Keratinocyte (primary cell): ENCODE measurements at regions not wholly inside any gene's neighbourhood (a gene's known extent, or its start where the extent isn't known, plus 50 kb on each side); places are given as distances from the start of the nearest gene placed in this dataset.

Source experiments
- DNase-seq: peaks from one replicate; pipeline ENCODE4 v3.0.0-alpha.2; 2011; ENCODE audit warnings: low read depth, missing footprints, low spot score
- FAIRE-seq: peaks from 2 replicates; lab custom pipeline; 2011; peaks lifted over from hg19 to GRCh38; lab: Jason Lieb, UNC
- H2AFZ ChIP-seq: 2 replicates; pipeline ENCODE4 v1.6.0; 2012; ENCODE audit warnings: low read length, control low read depth, inconsistent platforms; ENCODE audit not compliant: control insufficient read depth
- H3K27ac ChIP-seq: 2 replicates; pipeline ENCODE4 v1.5.1; 2011; ENCODE audit warnings: low read length; ENCODE audit not compliant: control insufficient read depth, insufficient read depth
- H3K27me3 ChIP-seq: 3 replicates; pipeline ENCODE4 v1.6.0; 2011; ENCODE audit warnings: low read length; ENCODE audit not compliant: control insufficient read depth, insufficient read depth; ENCODE audit errors: extremely low read depth
- H3K36me3 ChIP-seq, 2 experiments: 2 replicates in 1 of 2; 3 replicates in 1 of 2; pipeline ENCODE4 v1.5.1; 2011; ENCODE audit warnings: low read length in 2 of 2, mild to moderate bottlenecking in 1 of 2; ENCODE audit not compliant: control insufficient read depth in 2 of 2, insufficient read depth in 2 of 2; ENCODE audit errors: extremely low read depth in 1 of 2
- H3K4me1 ChIP-seq: 3 replicates; pipeline ENCODE4 v1.5.1; 2011; ENCODE audit warnings: low read length; ENCODE audit not compliant: control insufficient read depth, insufficient read depth; ENCODE audit errors: extremely low read depth
- H3K4me2 ChIP-seq: 3 replicates; pipeline ENCODE4 v1.6.0; 2011; ENCODE audit warnings: low read depth, low read length; ENCODE audit not compliant: control insufficient read depth, insufficient read depth; ENCODE audit errors: extremely low read depth
- H3K4me3 ChIP-seq, 3 experiments: fragments of 200-600 bp in 1 of 3; sonication (generic) in 1 of 3; 2 replicates in 2 of 3; 3 replicates in 1 of 3; pipeline ENCODE4 v1.5.1; 2011 to 2016; ENCODE audit warnings: low read length in 3 of 3, mild to moderate bottlenecking in 3 of 3, control low read depth in 2 of 3, inconsistent platforms in 1 of 3, low read depth in 1 of 3, mixed read lengths in 1 of 3, mixed run types in 1 of 3, moderate library complexity in 1 of 3; ENCODE audit not compliant: control insufficient read depth in 2 of 3, insufficient read depth in 2 of 3; ENCODE audit errors: extremely low read depth in 1 of 3
- H3K79me2 ChIP-seq: 2 replicates; pipeline ENCODE4 v1.6.0; 2012; ENCODE audit warnings: low read length; ENCODE audit not compliant: control insufficient read depth, insufficient read depth
- H3K9ac ChIP-seq: 3 replicates; pipeline ENCODE4 v1.6.0; 2011; ENCODE audit warnings: low read length; ENCODE audit not compliant: control insufficient read depth, insufficient read depth; ENCODE audit errors: extremely low read depth
- H3K9me1 ChIP-seq: 3 replicates; pipeline ENCODE4 v1.6.0; 2011; ENCODE audit warnings: low read length; ENCODE audit not compliant: control insufficient read depth, insufficient read depth; ENCODE audit errors: extremely low read depth
- H3K9me3 ChIP-seq: 2 replicates; pipeline ENCODE4 v1.5.1; 2012; ENCODE audit warnings: low read depth, low read length; ENCODE audit not compliant: control insufficient read depth
- H4K20me1 ChIP-seq: 3 replicates; pipeline ENCODE4 v1.6.0; 2011; ENCODE audit warnings: low read length; ENCODE audit not compliant: control insufficient read depth, insufficient read depth; ENCODE audit errors: extremely low read depth
- EZH2 ChIP-seq: IDR thresholded peaks from one replicate; pipeline ENCODE4 v1.6.1; 2012; ENCODE audit warnings: inconsistent platforms, mild to moderate bottlenecking, low read length, moderate library complexity
- dilution Hi-C: fragments of 300-500 bp; cut with MboI; formaldehyde crosslinking; loops from one replicate; pipeline ENCODE4 v1.7.0; 2020; ENCODE audit warnings: low sequenced_read_pairs; ENCODE audit not compliant: extremely low pct_ligation_motif_present
- TF ChIP-seq, protein P1 (sequence below), 3 experiments: IDR thresholded peaks in 1 of 3; conservative IDR thresholded peaks in 1 of 3; optimal IDR thresholded peaks in 1 of 3; 2 replicates in 2 of 3; 3 replicates in 1 of 3; pipeline versions ENCODE3 to v1.5.1; 2011; ENCODE audit warnings: low read length in 3 of 3, mild to moderate bottlenecking in 3 of 3, moderate library complexity in 2 of 3, control low read depth in 1 of 3, inconsistent platforms in 1 of 3; ENCODE audit not compliant: insufficient read depth in 2 of 3; ENCODE audit errors: extremely low read depth in 1 of 3

DNA sequence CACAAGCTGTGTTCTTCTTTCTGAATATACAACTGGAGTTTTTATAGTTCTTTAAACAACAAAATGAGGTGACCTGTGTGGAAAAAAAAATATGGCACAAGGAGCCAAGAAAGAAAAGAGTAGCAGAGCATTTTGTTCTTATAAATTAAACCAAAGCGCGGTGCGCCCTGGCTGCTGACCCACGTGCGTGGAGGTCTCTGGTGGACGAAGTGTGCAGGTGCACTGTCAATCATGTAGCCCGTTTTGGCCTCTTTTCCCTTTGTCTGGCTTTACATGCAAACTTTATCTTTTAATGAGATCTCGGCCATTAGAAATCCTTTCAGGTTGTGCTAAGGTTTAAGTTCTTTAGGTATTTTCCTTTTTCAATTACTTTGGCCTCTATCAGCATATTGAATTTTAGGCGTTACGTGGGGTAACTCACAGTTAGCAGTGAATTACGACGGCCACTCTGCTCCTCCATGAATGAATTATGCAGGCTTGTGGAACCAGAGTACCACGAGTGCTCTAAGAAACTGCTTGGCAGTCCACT lies 443.9 kb upstream of the SLC10A2 start:
- no peak overlapping the region for H3K4me2 ChIP-seq
- no peak overlapping the region for H3K9ac ChIP-seq
- H3K9me3 ChIP-seq: no peaks in the 10 kb centered on the region
- H3K27ac ChIP-seq: no peak overlapping the region
- FAIRE-seq: no peak
- H2AFZ ChIP-seq: no peak overlapping the region
- no peaks in the 10 kb centered on the region for H3K36me3 ChIP-seq
- H3K9me1 ChIP-seq: no peaks in the 10 kb centered on the region
- dilution Hi-C loops: no loop called here
- no peaks in the 10 kb centered on the region for H3K4me1 ChIP-seq
- no peak overlapping the region for H3K4me3 ChIP-seq
- H3K27me3 ChIP-seq: no peaks in the 10 kb centered on the region
- no peaks in the 10 kb centered on the region for H3K79me2 ChIP-seq
- H4K20me1 ChIP-seq: no peaks in the 10 kb centered on the region
- DNase-seq: no peak
- TF ChIP-seq, protein P1, sequence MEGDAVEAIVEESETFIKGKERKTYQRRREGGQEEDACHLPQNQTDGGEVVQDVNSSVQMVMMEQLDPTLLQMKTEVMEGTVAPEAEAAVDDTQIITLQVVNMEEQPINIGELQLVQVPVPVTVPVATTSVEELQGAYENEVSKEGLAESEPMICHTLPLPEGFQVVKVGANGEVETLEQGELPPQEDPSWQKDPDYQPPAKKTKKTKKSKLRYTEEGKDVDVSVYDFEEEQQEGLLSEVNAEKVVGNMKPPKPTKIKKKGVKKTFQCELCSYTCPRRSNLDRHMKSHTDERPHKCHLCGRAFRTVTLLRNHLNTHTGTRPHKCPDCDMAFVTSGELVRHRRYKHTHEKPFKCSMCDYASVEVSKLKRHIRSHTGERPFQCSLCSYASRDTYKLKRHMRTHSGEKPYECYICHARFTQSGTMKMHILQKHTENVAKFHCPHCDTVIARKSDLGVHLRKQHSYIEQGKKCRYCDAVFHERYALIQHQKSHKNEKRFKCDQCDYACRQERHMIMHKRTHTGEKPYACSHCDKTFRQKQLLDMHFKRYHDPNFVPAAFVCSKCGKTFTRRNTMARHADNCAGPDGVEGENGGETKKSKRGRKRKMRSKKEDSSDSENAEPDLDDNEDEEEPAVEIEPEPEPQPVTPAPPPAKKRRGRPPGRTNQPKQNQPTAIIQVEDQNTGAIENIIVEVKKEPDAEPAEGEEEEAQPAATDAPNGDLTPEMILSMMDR (optimal IDR thresholded peaks at IDR 0.05 in 1 of 3, IDR thresholded peaks at IDR 0.05 in 1 of 3, conservative IDR thresholded peaks at IDR 0.05 in 1 of 3; ENCODE audit: extremely low read depth in 1 of 3, insufficient read depth in 2 of 3, low read length in 3 of 3): no peak
- no peak for TF ChIP-seq EZH2

DNA sequence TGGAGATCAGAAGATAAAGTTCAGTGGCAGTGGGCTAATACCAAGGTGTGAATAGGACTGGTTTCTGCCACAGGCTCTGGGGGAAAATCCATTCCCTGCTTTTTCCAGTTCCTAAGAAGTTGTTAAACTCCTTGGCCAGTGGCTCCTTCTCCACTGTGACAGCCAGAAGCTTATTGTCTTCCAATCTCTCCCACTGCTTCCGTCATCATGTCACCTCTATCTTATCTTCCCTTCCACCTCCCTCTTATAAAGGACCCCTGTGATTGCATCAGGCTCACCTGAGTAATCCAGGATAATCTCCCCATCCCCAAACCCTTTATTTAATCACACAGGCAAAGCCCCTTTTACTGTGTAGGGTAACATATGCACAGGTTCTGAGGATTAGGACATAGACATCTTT lies 431.2 kb upstream of the SLC10A2 start:
- DNase-seq (no peak), FAIRE-seq (no peak)
- H4K20me1 ChIP-seq: no peaks in the 10 kb centered on the region
- H3K9me1 ChIP-seq: no peaks in the 10 kb centered on the region
- H3K27me3 ChIP-seq: no peaks in the 10 kb centered on the region
- no peak overlapping the region for H2AFZ ChIP-seq
- no peaks in the 10 kb centered on the region for H3K36me3 ChIP-seq
- TF ChIP-seq, protein P1 (optimal IDR thresholded peaks at IDR 0.05 in 1 of 3, IDR thresholded peaks at IDR 0.05 in 1 of 3, conservative IDR thresholded peaks at IDR 0.05 in 1 of 3; ENCODE audit: extremely low read depth in 1 of 3, insufficient read depth in 2 of 3, low read length in 3 of 3): no peak
- TF ChIP-seq EZH2: no peak
- H3K9me3 ChIP-seq: no peaks in the 10 kb centered on the region
- no peak overlapping the region for H3K4me2 ChIP-seq
- H3K4me3 ChIP-seq: no peak overlapping the region
- no peak overlapping the region for H3K9ac ChIP-seq
- no peaks in the 10 kb centered on the region for H3K4me1 ChIP-seq
- no peaks in the 10 kb centered on the region for H3K79me2 ChIP-seq
- H3K27ac ChIP-seq: no peak overlapping the region
- dilution Hi-C loops: no loop called here
